ENCODE measurements at regions not wholly inside any gene's neighbourhood (a gene's known extent, or its start where the extent isn't known, plus 50 kb on each side); places are given as distances from the start of the nearest gene placed in this dataset.

DNA sequence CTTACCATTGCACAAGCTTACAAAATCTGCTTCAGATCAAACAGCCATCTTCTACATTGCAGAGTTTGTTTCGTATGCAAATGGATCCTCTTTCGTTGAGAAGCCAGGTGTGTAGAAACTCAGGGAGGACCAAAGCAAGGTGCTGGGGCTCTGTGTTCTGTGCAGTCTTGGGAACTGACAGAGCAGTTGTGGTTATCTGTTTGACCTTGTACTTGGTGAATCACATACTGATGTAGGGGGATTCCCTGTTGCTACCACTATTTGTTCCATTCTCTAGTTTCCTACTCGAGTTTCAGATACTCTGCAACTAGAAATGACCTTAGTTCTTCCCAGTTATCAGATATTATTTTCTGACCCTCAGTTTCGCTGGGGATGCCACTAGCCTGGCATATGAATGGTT is 95.2 kb upstream of the CLDN10 start:
- H3K27me3 ChIP-seq (ENCODE audit: insufficient read depth, low read length) = no peaks in the 10 kb centered on the region
- no peak overlapping the region for H3K4me2 ChIP-seq (ENCODE audit: low read length)
- H4K8ac ChIP-seq (ENCODE audit: low read depth, low read length) = no peak overlapping the region
- H3K9ac ChIP-seq (ENCODE audit: low read length) = no peak overlapping the region
- H3K23ac ChIP-seq (ENCODE audit: low read length) = no peak overlapping the region
- no peak overlapping the region for H3K27ac ChIP-seq (ENCODE audit: low read depth, low read length)
- WGBS (ENCODE audit: extremely low coverage, insufficient coverage, insufficient read length) = no CpG with 5 or more reads among the region's 4 CpGs
- H2AFZ ChIP-seq (ENCODE audit: insufficient read depth, low read length, poor library complexity) = no peak overlapping the region
- H3K14ac ChIP-seq (ENCODE audit: low read length) = no peak overlapping the region
- no peak overlapping the region for H2BK5ac ChIP-seq (ENCODE audit: low read depth, low read length, poor library complexity)
- peaks cover 0 to 3% of the 10 kb centered on the region in 2 experiments for H3K36me3 ChIP-seq (ENCODE audit: control insufficient read depth in 1 of 2, insufficient read depth in 2 of 2, low read length in 2 of 2)
- no peaks in the 10 kb centered on the region for H3K79me2 ChIP-seq (ENCODE audit: control insufficient read depth, insufficient read depth, low read length, poor library complexity)
- DNase-seq = no peak
- no peak overlapping the region for H4K91ac ChIP-seq (ENCODE audit: low read depth, low read length)
- H3K9me3 ChIP-seq (ENCODE audit: insufficient read depth, low read depth, low read length) = peaks cover 9% of the 10 kb centered on the region
- no peaks in the 10 kb centered on the region for H3K4me1 ChIP-seq (ENCODE audit: control insufficient read depth in 1 of 2, insufficient read depth in 2 of 2, low read length in 2 of 2)
- H3K18ac ChIP-seq (ENCODE audit: low read length) = no peak overlapping the region
- no peak overlapping the region for H2AK5ac ChIP-seq (ENCODE audit: low read length)
- no peak overlapping the region for H3K4ac ChIP-seq (ENCODE audit: low read depth, low read length)
- H2BK12ac ChIP-seq (ENCODE audit: low read length) = no peak overlapping the region
- H2BK120ac ChIP-seq (ENCODE audit: insufficient read depth, low read length, poor library complexity) = no peak overlapping the region
- H4K12ac ChIP-seq (ENCODE audit: low read depth, low read length) = no peak overlapping the region
- H3K79me1 ChIP-seq (ENCODE audit: low read length) = no peaks in the 10 kb centered on the region
- no peak overlapping the region for H3K4me3 ChIP-seq (ENCODE audit: low read depth, low read length)

- no CpG with 5 or more reads among the region's 3 CpGs for whole genome bisulfite sequencing (ENCODE audit: extremely low coverage, insufficient coverage, insufficient read length)
- Histone ChIP-seq H3K36me3 (ENCODE audit: control insufficient read depth in 1 of 2, insufficient read depth in 2 of 2, low read length in 2 of 2) (peaks cover 0 to 3% of the 10 kb centered on the region in 2 experiments), H4K8ac (ENCODE audit: low read depth, low read length) (no peak overlapping the region), H3K4me3 (ENCODE audit: low read depth, low read length) (no peak overlapping the region), H3K9me3 (ENCODE audit: insufficient read depth, low read depth, low read length) (peaks cover 7% of the 10 kb centered on the region), H3K14ac (ENCODE audit: low read length) (no peak overlapping the region), H3K4me2 (ENCODE audit: low read length) (no peak overlapping the region), H4K12ac (ENCODE audit: low read depth, low read length) (no peak overlapping the region), H2AK5ac (ENCODE audit: low read length) (no peak overlapping the region), H3K18ac (ENCODE audit: low read length) (no peak overlapping the region), H2BK120ac (ENCODE audit: insufficient read depth, low read length, poor library complexity) (no peak overlapping the region), H3K4me1 (ENCODE audit: control insufficient read depth in 1 of 2, insufficient read depth in 2 of 2, low read length in 2 of 2) (no peaks in the 10 kb centered on the region), H3K27me3 (ENCODE audit: insufficient read depth, low read length) (no peaks in the 10 kb centered on the region), H2AFZ (ENCODE audit: insufficient read depth, low read length, poor library complexity) (no peak overlapping the region), H3K79me2 (ENCODE audit: control insufficient read depth, insufficient read depth, low read length, poor library complexity) (no peaks in the 10 kb centered on the region), H4K91ac (ENCODE audit: low read depth, low read length) (no peak overlapping the region), H3K4ac (ENCODE audit: low read depth, low read length) (no peak overlapping the region), H3K9ac (ENCODE audit: low read length) (no peak overlapping the region), H3K79me1 (ENCODE audit: low read length) (no peaks in the 10 kb centered on the region), H3K23ac (ENCODE audit: low read length) (no peak overlapping the region), H3K27ac (ENCODE audit: low read depth, low read length) (no peak overlapping the region), H2BK12ac (ENCODE audit: low read length) (no peak overlapping the region), H2BK5ac (ENCODE audit: low read depth, low read length, poor library complexity) (no peak overlapping the region)
- DNase-seq = no peak
Measured at GRCh38 chr13:95462801-95463200, 89.7 kb upstream of the CLDN10 start.

DNA sequence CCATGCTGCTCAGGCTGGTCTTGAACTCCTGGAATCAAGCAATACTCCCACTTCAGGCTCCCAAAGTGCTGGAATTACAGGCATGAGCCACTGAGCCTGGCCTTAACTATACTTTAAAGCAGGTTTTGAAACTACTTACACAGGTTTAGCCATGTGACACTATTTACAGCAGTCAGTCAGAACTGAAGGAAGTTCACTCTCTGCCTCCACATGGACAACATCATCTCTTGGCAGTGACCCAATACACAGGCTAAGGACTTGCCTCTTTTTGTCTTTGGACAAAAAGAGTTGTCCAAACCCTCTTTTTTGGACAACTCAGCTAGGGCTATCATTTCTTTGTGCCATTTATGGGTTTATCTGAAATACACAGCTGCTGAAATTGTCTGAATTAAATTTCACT is 89.0 kb upstream of the CLDN10 start:
- Histone ChIP-seq H3K23ac (ENCODE audit: low read length) (no peak overlapping the region), H3K36me3 (ENCODE audit: control insufficient read depth in 1 of 2, insufficient read depth in 2 of 2, low read length in 2 of 2) (peaks cover 0 to 3% of the 10 kb centered on the region in 2 experiments), H2BK120ac (ENCODE audit: insufficient read depth, low read length, poor library complexity) (no peak overlapping the region), H3K9me3 (ENCODE audit: insufficient read depth, low read depth, low read length) (peaks cover 7% of the 10 kb centered on the region), H3K79me2 (ENCODE audit: control insufficient read depth, insufficient read depth, low read length, poor library complexity) (no peaks in the 10 kb centered on the region), H3K4me3 (ENCODE audit: low read depth, low read length) (no peak overlapping the region), H3K4me2 (ENCODE audit: low read length) (no peak overlapping the region), H3K18ac (ENCODE audit: low read length) (no peak overlapping the region), H3K9ac (ENCODE audit: low read length) (no peak overlapping the region), H3K4me1 (ENCODE audit: control insufficient read depth in 1 of 2, insufficient read depth in 2 of 2, low read length in 2 of 2) (no peaks in the 10 kb centered on the region), H2BK12ac (ENCODE audit: low read length) (no peak overlapping the region), H4K91ac (ENCODE audit: low read depth, low read length) (no peak overlapping the region), H2BK5ac (ENCODE audit: low read depth, low read length, poor library complexity) (no peak overlapping the region), H3K4ac (ENCODE audit: low read depth, low read length) (no peak overlapping the region), H4K12ac (ENCODE audit: low read depth, low read length) (no peak overlapping the region), H3K14ac (ENCODE audit: low read length) (no peak overlapping the region), H4K8ac (ENCODE audit: low read depth, low read length) (no peak overlapping the region), H3K79me1 (ENCODE audit: low read length) (no peaks in the 10 kb centered on the region), H3K27me3 (ENCODE audit: insufficient read depth, low read length) (no peaks in the 10 kb centered on the region), H2AFZ (ENCODE audit: insufficient read depth, low read length, poor library complexity) (no peak overlapping the region), H2AK5ac (ENCODE audit: low read length) (no peak overlapping the region), H3K27ac (ENCODE audit: low read depth, low read length) (no peak overlapping the region)
- DNase-seq = no peak

DNA sequence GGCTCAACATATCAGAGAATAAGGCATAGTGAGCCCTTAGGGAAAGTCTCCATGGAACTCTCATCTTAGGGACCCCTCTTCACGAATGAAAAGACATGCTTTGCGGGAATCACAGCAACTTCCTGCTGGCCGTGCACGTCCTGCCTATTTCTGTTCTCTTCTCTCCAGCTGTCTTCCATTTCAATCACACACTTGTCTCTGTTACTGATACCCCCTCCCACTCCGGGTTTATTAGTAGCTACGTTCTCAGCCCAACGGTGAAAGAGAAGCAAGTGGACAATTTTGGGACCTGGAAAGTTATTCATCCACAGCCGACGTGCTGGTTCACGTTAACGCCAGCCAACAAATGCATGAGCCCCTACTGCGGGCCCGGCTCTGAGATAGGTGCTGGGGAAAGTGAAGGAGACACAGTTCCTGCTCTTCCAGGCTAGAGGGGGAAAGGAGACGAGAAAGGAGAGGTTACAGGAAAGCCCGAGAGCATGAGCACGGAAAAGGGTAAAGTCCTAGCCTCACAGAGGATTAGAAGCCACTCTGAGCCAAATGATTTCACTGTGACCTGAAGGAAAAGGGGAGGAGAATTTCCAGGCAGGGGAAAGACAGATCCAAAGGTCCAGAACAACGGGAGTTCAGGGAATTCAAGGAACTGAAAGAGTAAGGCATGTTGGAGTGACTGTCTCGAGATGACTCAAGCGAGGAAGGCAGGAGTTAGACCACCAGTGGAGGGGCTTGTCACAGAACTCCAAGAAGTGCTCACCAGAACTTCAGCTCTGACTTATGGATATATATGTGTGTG is 81.8 kb upstream of the CLDN10 start:
- Histone ChIP-seq H4K91ac (ENCODE audit: low read depth, low read length) (no peak overlapping the region), H3K9ac (ENCODE audit: low read length) (no peak overlapping the region), H4K12ac (ENCODE audit: low read depth, low read length) (no peak overlapping the region), H2BK120ac (ENCODE audit: insufficient read depth, low read length, poor library complexity) (no peak overlapping the region), H3K4me1 (ENCODE audit: control insufficient read depth in 1 of 2, insufficient read depth in 2 of 2, low read length in 2 of 2) (no peaks in the 10 kb centered on the region), H3K4me3 (ENCODE audit: low read depth, low read length) (no peak overlapping the region), H3K79me1 (ENCODE audit: low read length) (no peaks in the 10 kb centered on the region), H2BK5ac (ENCODE audit: low read depth, low read length, poor library complexity) (no peak overlapping the region), H3K27me3 (ENCODE audit: insufficient read depth, low read length) (no peaks in the 10 kb centered on the region), H3K14ac (ENCODE audit: low read length) (no peak overlapping the region), H3K79me2 (ENCODE audit: control insufficient read depth, insufficient read depth, low read length, poor library complexity) (no peaks in the 10 kb centered on the region), H3K18ac (ENCODE audit: low read length) (no peak overlapping the region), H2AFZ (ENCODE audit: insufficient read depth, low read length, poor library complexity) (no peak overlapping the region), H3K9me3 (ENCODE audit: insufficient read depth, low read depth, low read length) (no peaks in the 10 kb centered on the region), H3K27ac (ENCODE audit: low read depth, low read length) (no peak overlapping the region), H2AK5ac (ENCODE audit: low read length) (no peak overlapping the region), H4K8ac (ENCODE audit: low read depth, low read length) (no peak overlapping the region), H3K4me2 (ENCODE audit: low read length) (no peak overlapping the region), H3K23ac (ENCODE audit: low read length) (no peak overlapping the region), H2BK12ac (ENCODE audit: low read length) (no peak overlapping the region), H3K4ac (ENCODE audit: low read depth, low read length) (no peak overlapping the region), H3K36me3 (ENCODE audit: control insufficient read depth in 1 of 2, insufficient read depth in 2 of 2, low read length in 2 of 2) (no peaks in the 10 kb centered on the region)
- WGBS (ENCODE audit: extremely low coverage, insufficient coverage, insufficient read length) = no CpG with 5 or more reads among the region's 19 CpGs
- no peak for DNase-seq
